Mesenchymal stem cell (in vitro differentiated cells and primary cell): ENCODE measurements at regions not wholly inside any gene's neighbourhood (a gene's known extent, or its start where the extent isn't known, plus 50 kb on each side); places are given as distances from the start of the nearest gene placed in this dataset.
"Not testable (repeated sequence)": the region's sequence is repeated elsewhere in the genome, so short reads cannot be mapped to it uniquely, and the experiment has no call there.

Experiments
- DNase-seq: peaks from one replicate; pipeline ENCODE4 v3.0.0-alpha.2; 2013
- H2AFZ ChIP-seq: one replicate; pipeline ENCODE4 v1.6.1; 2013; ENCODE audit warnings: low read depth, mild to moderate bottlenecking, control low read depth, inconsistent platforms, low read length, moderate library complexity
- H2AK5ac ChIP-seq: 2 replicates; pipeline ENCODE4 v1.6.1; 2013; ENCODE audit warnings: low read length, moderate library complexity, mild to moderate bottlenecking, inconsistent platforms; ENCODE audit not compliant: severe bottlenecking
- H2BK120ac ChIP-seq: one replicate; pipeline ENCODE4 v1.6.1; 2013; ENCODE audit warnings: low read depth, mild to moderate bottlenecking, inconsistent platforms, low read length, moderate library complexity
- H2BK12ac ChIP-seq, 2 experiments: one replicate each; pipeline ENCODE4 v1.6.1; 2013; ENCODE audit warnings: inconsistent platforms in 2 of 2, low read length in 2 of 2, mild to moderate bottlenecking in 2 of 2, moderate library complexity in 2 of 2, control low read depth in 1 of 2
- H2BK15ac ChIP-seq: one replicate; pipeline ENCODE4 v1.6.1; 2013; ENCODE audit warnings: mild to moderate bottlenecking, low read depth, inconsistent platforms; ENCODE audit not compliant: poor library complexity, severe bottlenecking
- H2BK5ac ChIP-seq: 2 replicates; pipeline ENCODE4 v1.6.1; 2013; ENCODE audit warnings: low read depth, mild to moderate bottlenecking, low read length, control low read depth, inconsistent platforms; ENCODE audit not compliant: poor library complexity, severe bottlenecking
- H3K14ac ChIP-seq, 2 experiments: one replicate each; pipeline ENCODE4 v1.6.1; 2013; ENCODE audit warnings: inconsistent platforms in 2 of 2, low read length in 2 of 2, control low read depth in 1 of 2, mild to moderate bottlenecking in 1 of 2, moderate library complexity in 1 of 2
- H3K18ac ChIP-seq, 2 experiments: one replicate each; pipeline ENCODE4 v1.6.1; 2013; ENCODE audit warnings: inconsistent platforms in 2 of 2, low read length in 2 of 2, control low read depth in 1 of 2, low read depth in 1 of 2, mild to moderate bottlenecking in 1 of 2
- H3K23ac ChIP-seq, 2 experiments: one replicate each; pipeline ENCODE4 v1.6.1; 2013; ENCODE audit warnings: inconsistent platforms in 2 of 2, low read length in 2 of 2, mild to moderate bottlenecking in 2 of 2, moderate library complexity in 2 of 2, control low read depth in 1 of 2
- H3K27ac ChIP-seq: 2 replicates; pipeline ENCODE4 v1.5.1; 2013; ENCODE audit warnings: mild to moderate bottlenecking, moderate library complexity, low read length, control low read depth, inconsistent platforms; ENCODE audit not compliant: poor library complexity, severe bottlenecking
- H3K27me3 ChIP-seq, 2 experiments: 2 replicates each; pipeline versions ENCODE4 v1.6.1 to v1.7.0; 2013; ENCODE audit warnings: low read length in 2 of 2, mild to moderate bottlenecking in 2 of 2, moderate library complexity in 2 of 2, control low read depth in 1 of 2, inconsistent platforms in 1 of 2; ENCODE audit not compliant: control insufficient read depth in 1 of 2, insufficient read depth in 1 of 2
- H3K36me3 ChIP-seq, 2 experiments: 2 replicates each; pipeline versions ENCODE4 v1.6.1 to v1.7.0; 2013; ENCODE audit warnings: low read length in 2 of 2, control low read depth in 1 of 2, inconsistent platforms in 1 of 2, low read depth in 1 of 2, mild to moderate bottlenecking in 1 of 2; ENCODE audit not compliant: insufficient read depth in 2 of 2, control insufficient read depth in 1 of 2
- H3K4ac ChIP-seq, 2 experiments: one replicate each; pipeline ENCODE4 v1.6.1; 2013; ENCODE audit warnings: inconsistent platforms in 2 of 2, low read length in 2 of 2, mild to moderate bottlenecking in 2 of 2, moderate library complexity in 2 of 2, control low read depth in 1 of 2, low read depth in 1 of 2
- H3K4me1 ChIP-seq: 2 replicates; pipeline ENCODE4 v1.6.1; 2013; ENCODE audit warnings: low read depth, low read length, control low read depth; ENCODE audit not compliant: control insufficient read depth, insufficient read depth
- H3K4me2 ChIP-seq: 2 replicates; pipeline ENCODE4 v1.6.1; 2013; ENCODE audit warnings: low read length, mild to moderate bottlenecking, inconsistent platforms; ENCODE audit not compliant: poor library complexity, severe bottlenecking
- H3K4me3 ChIP-seq, 2 experiments: 2 replicates each; pipeline versions ENCODE4 v1.5.1 to v1.7.0; 2013; ENCODE audit warnings: low read length in 2 of 2, mild to moderate bottlenecking in 2 of 2, control low read depth in 1 of 2, low read depth in 1 of 2; ENCODE audit not compliant: insufficient read depth in 1 of 2
- H3K79me1 ChIP-seq: replicated peaks from 2 replicates; pipeline ENCODE4 v1.6.1; 2013; ENCODE audit warnings: mild to moderate bottlenecking, control low read depth, low read length, inconsistent platforms; ENCODE audit not compliant: poor library complexity, severe bottlenecking
- H3K9ac ChIP-seq: 2 replicates; pipeline ENCODE4 v1.7.0; 2013; ENCODE audit warnings: mild to moderate bottlenecking, low read length, moderate library complexity
- H3K9me3 ChIP-seq: 2 replicates; pipeline ENCODE4 v1.7.0; 2013; ENCODE audit warnings: mild to moderate bottlenecking, low read length; ENCODE audit not compliant: control insufficient read depth
- H4K8ac ChIP-seq: one replicate; pipeline ENCODE4 v1.6.1; 2013; ENCODE audit warnings: inconsistent platforms, mild to moderate bottlenecking, low read length, moderate library complexity
- H4K91ac ChIP-seq: one replicate; pipeline ENCODE4 v1.6.1; 2013; ENCODE audit warnings: mild to moderate bottlenecking, low read length, inconsistent platforms
- WGBS: methylation state at CpG from one replicate; pipeline ENCODE4 v1.1.7; 2013; ENCODE audit warnings: mixed read lengths; 5-methylcytosine and 5-hydroxymethylcytosine counted together

DNA sequence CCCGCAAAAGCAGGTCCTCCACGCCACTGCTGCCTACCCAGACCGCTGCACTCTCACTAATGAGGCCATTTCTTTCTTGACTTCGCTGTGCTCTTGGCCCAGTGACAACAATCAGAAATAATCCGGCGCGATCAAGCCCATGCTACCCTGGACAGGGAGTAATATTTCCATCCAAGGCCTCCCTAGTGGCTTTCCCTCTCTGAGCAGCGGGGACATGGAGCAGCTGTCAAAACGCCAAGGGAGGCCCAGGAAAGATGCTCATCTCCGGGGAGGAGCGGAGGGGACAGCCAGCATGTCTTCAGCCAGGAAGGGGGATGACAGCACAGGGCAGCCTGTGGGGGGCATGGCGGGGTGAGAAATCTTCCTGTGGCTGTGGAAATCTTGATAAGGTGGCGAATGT, 154.9 kb downstream of the SEPTIN7 start:
- not testable (repeated sequence) for DNase-seq, H4K91ac ChIP-seq, H2BK5ac ChIP-seq, H4K8ac ChIP-seq, H3K36me3 ChIP-seq, H3K9ac ChIP-seq, H2AFZ ChIP-seq, H3K4me2 ChIP-seq, H3K9me3 ChIP-seq, H2BK15ac ChIP-seq, H2BK120ac ChIP-seq, H3K4ac ChIP-seq, H2AK5ac ChIP-seq, H3K27ac ChIP-seq, H3K14ac ChIP-seq, H3K79me1 ChIP-seq, H2BK12ac ChIP-seq, H3K4me3 ChIP-seq, H3K18ac ChIP-seq, H3K27me3 ChIP-seq, H3K4me1 ChIP-seq, H3K23ac ChIP-seq
- 90% methylated on average over 13 of the region's 13 CpGs for WGBS

DNA sequence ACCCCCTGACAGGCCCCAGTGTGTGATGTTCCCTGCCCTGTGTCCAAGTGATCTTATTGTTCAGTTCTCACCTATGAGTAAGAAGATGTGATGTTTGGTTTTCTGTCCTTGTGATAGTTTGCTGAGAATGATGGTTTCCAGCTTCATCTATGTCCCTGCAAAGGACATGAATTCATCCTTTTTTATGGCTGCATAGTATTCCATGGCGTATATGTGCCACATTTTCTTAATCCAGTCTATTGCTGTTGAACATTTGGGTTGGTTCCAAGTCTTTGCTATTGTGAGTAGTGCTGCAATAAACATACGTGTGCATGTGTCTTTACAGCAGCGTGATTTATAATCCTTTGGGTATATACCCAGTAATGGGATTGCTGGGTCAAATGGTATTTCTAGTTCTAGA, 156.1 kb downstream of the SEPTIN7 start:
- H2BK12ac ChIP-seq, H3K27ac ChIP-seq, H2BK120ac ChIP-seq, H2BK5ac ChIP-seq, H3K9me3 ChIP-seq, H3K4me1 ChIP-seq, H4K91ac ChIP-seq, H3K14ac ChIP-seq, H3K36me3 ChIP-seq, H2AFZ ChIP-seq, H3K18ac ChIP-seq, H3K4ac ChIP-seq, H3K79me1 ChIP-seq, H3K23ac ChIP-seq, H3K9ac ChIP-seq, DNase-seq, H2BK15ac ChIP-seq, H3K27me3 ChIP-seq, H3K4me2 ChIP-seq, H4K8ac ChIP-seq, H3K4me3 ChIP-seq, H2AK5ac ChIP-seq: not testable (repeated sequence)
- WGBS = 98% methylated on average over 3 of the region's 3 CpGs

DNA sequence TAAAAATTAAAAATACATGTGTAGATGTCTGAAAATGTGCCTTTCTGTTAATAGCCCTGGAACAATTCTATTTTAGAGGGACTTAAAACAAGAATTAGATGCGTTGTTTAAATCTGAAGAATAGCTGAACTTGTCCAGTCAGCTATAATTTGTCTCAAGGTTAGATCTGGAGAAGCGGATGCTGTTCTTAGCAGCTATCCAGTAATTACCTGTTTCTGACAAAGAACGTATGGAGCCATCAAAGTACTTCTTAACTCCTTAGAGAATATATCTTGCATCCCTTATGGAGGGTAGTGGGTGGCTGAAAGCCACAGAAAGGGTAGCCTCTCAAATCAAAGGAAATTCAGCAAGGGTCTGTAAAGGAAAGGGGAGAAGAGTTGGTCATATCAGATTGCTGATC, 160.4 kb downstream of the SEPTIN7 start:
- not testable (repeated sequence) for H3K18ac ChIP-seq, H3K4ac ChIP-seq, H3K14ac ChIP-seq, H2AK5ac ChIP-seq, H3K79me1 ChIP-seq, H2BK15ac ChIP-seq, DNase-seq, H3K9ac ChIP-seq, H2BK120ac ChIP-seq, H3K27ac ChIP-seq, H2AFZ ChIP-seq, H3K27me3 ChIP-seq, H3K23ac ChIP-seq, H3K4me2 ChIP-seq, H2BK5ac ChIP-seq, H3K4me3 ChIP-seq, H3K36me3 ChIP-seq, H3K4me1 ChIP-seq, H4K8ac ChIP-seq, H4K91ac ChIP-seq, H2BK12ac ChIP-seq, H3K9me3 ChIP-seq
- WGBS = 100% methylated on average over 1 of the region's 3 CpGs

DNA sequence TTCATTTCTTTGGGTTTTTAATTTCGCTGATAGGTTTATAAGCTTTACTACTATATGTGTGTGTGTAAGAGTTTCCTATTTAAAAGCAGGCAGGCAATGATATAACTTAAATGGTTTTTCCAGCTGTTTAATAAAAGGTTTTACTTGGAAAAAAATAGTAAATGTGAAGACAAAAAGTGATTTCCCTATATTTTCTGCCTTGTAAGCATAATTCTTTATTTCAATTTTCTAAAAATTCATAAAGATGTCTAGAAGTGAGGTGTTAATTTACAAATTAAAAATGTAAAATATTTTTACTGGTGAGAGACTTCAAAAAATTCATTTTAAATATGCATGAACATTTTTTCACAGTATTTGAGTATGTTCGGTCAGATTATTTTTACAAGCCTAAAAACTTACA, 161.8 kb downstream of the SEPTIN7 start:
- not testable (repeated sequence) for H3K27me3 ChIP-seq, H3K4me2 ChIP-seq, H2AFZ ChIP-seq, H3K27ac ChIP-seq, H3K9me3 ChIP-seq, H3K4me1 ChIP-seq, H2BK5ac ChIP-seq, H2AK5ac ChIP-seq, DNase-seq, H3K4ac ChIP-seq, H3K14ac ChIP-seq, H4K91ac ChIP-seq, H3K79me1 ChIP-seq, H4K8ac ChIP-seq, H2BK15ac ChIP-seq, H3K23ac ChIP-seq, H3K36me3 ChIP-seq, H3K4me3 ChIP-seq, H3K9ac ChIP-seq, H2BK12ac ChIP-seq, H2BK120ac ChIP-seq, H3K18ac ChIP-seq
- WGBS = 100% methylated on average over 1 of the region's 2 CpGs
